Fibroblast of mammary gland (primary cell): ENCODE measurements at regions not wholly inside any gene's neighbourhood (a gene's known extent, or its start where the extent isn't known, plus 50 kb on each side); places are given as distances from the start of the nearest gene placed in this dataset.

Experiments used
- DNase-seq: peaks from one replicate; pipeline ENCODE4 v3.0.0-alpha.2; 2010; ENCODE audit warnings: low read depth
- H3K4me3 ChIP-seq: 2 replicates; pipeline ENCODE4 v1.5.1; 2011; ENCODE audit warnings: low read depth, mild to moderate bottlenecking, low read length, moderate library complexity; ENCODE audit not compliant: control insufficient read depth
- CTCF ChIP-seq: conservative IDR thresholded peaks from 2 replicates; pipeline ENCODE4 v1.5.1; 2011; ENCODE audit warnings: low read depth, low read length, inconsistent platforms; ENCODE audit not compliant: control insufficient read depth, insufficient read depth

- H3K4me3 ChIP-seq: no peak overlapping the region
- no peak for DNase-seq
- no peak for TF ChIP-seq CTCF
These were observed 253.1 kb downstream of the PTPRU start for GRCh38 chr1:29489471-29489870.

- TF ChIP-seq CTCF: no peak
- no peak overlapping the region for H3K4me3 ChIP-seq
- no peak for DNase-seq
These were observed 252.5 kb downstream of the PTPRU start for GRCh38 chr1:29488794-29489311.

GRCh38 chr1:29488086-29488793 lies 251.9 kb downstream of the PTPRU start:
- TF ChIP-seq CTCF: no peak
- DNase-seq: no peak
- H3K4me3 ChIP-seq: no peak overlapping the region

GRCh38 chr1:29487291-29487690 lies 251.0 kb downstream of the PTPRU start:
- no peak for DNase-seq

GRCh38 chr1:29485096-29485925 lies 249.0 kb downstream of the PTPRU start:
- DNase-seq: no peak
- TF ChIP-seq CTCF: no peak
- no peak overlapping the region for H3K4me3 ChIP-seq

More at GRCh38 chr1:29487291-29487690, 251.0 kb downstream of the PTPRU start:
- TF ChIP-seq CTCF: no peak
- H3K4me3 ChIP-seq: no peak overlapping the region

- no peak for TF ChIP-seq CTCF
- no peak overlapping the region for H3K4me3 ChIP-seq
- DNase-seq: no peak
These were observed 246.7 kb downstream of the PTPRU start for GRCh38 chr1:29482991-29483390.
